GM19395 (cell line): ENCODE measurements at regions not wholly inside any gene's neighbourhood (a gene's known extent, or its start where the extent isn't known, plus 50 kb on each side); places are given as distances from the start of the nearest gene placed in this dataset.

ENCODE experiments used
- ATAC-seq: cut with Tn5 transposase; IDR thresholded peaks from one replicate; pipeline ENCODE4 v1.9.1; 2021; ENCODE audit warnings: mild to moderate bottlenecking, moderate library complexity; ENCODE audit not compliant: unreplicated experiment

DNA sequence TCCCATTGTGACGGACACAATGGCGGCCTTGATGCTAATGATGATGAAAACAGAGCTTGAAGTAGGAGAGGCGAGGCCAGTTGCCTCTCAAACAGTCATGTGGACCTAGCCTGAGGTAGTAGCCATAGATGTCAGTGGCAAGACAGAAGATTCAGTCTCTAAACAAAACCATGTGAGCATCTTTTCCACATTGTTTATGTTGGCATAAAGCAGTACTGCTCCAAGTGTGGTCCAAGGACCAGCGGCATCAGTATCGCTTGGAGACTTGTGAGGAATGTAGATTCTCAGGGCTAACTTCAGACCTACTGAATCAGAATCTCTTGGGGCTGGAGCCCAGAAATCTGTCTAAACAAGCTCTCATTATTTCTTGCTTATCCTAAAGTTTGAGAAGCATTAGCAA is 312.8 kb upstream of the JAG1 start:
- no peak for ATAC-seq

DNA sequence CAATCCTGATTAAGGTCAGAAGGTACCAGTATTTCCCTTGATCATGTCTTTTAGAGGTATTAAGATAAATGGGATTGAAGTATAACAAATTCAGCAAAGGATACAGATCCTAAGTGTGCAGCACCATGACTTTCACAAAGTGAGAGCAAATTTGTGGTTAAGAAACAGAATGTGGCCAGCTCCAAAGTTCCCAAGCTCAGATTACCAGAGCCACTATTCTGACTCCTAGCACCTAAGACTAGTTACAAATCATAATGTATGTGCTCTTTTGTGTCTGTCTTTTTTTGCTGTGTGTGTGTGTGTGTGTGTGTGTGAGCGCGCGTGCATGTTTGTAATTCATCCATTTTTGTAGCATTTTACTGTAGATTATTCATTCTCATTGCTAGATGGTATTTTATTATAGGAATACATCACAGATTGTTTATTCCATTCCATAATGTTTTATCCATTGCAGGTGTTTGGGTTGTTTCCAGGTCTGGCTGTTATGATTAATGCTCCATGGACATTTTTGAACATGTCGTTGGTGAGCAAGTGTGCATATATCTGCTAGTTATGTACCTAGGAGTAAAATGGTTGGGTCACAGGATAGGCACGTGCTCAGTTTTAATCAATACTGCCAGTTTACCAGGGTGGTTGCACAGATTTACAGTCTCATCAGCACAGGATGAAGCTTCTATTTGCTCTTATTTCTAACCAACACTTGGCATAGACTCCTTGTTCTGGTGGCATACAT is 314.0 kb upstream of the JAG1 start:
- no peak for ATAC-seq

DNA sequence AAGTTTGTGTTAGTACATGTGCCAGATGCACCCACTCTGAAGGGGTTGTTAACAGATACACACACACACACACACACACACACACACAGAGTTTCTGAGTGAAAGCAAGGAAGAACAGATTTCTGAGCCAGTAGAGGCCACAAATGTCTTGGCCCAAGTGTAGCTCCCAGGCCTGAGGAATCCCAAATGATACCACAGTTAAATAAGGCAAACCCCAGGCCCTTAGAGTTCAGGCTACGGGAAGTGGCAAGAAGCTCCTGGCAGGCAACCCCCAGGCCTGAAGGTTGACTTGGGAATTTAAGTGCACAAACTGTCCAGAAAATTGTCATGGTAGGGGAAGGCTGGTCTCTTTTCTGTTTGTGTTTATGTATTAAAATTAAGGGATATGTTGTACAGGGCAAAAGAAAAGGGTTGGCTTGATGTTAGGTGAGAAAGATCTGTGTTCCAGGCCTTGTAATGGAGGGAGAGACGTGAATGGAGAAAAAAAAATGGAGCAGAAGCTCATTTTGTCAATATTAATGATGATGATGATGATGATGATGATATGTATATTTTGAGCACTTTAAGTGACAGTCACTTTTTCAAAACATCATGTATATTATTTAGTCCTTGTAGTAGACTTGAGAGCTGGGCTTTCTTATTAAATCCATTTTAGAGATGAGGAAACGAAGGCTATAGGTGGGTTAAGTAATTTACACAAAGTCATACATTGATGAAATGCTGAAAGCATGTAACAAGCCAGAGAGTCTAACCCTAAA is 317.0 kb upstream of the JAG1 start:
- ATAC-seq: no peak

DNA sequence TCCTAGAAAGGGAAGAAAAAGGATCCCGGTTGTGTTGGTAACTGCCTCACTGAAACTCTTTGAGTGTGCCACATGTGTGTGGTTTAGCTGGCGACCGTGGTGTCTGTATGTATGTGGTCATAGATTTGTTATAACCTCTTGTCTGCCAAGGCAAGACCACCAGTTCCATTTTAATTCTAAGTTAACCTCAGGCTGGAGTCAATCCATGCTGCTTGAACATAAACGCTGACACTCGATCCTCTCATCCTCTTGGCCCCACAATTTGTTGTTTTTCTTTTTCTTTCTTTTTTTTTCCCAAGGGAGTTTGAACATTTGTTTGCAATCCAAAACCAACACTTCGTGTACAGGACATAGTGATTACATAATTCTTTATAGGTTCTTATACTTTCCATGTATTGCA is 318.9 kb upstream of the JAG1 start:
- ATAC-seq: no peak

DNA sequence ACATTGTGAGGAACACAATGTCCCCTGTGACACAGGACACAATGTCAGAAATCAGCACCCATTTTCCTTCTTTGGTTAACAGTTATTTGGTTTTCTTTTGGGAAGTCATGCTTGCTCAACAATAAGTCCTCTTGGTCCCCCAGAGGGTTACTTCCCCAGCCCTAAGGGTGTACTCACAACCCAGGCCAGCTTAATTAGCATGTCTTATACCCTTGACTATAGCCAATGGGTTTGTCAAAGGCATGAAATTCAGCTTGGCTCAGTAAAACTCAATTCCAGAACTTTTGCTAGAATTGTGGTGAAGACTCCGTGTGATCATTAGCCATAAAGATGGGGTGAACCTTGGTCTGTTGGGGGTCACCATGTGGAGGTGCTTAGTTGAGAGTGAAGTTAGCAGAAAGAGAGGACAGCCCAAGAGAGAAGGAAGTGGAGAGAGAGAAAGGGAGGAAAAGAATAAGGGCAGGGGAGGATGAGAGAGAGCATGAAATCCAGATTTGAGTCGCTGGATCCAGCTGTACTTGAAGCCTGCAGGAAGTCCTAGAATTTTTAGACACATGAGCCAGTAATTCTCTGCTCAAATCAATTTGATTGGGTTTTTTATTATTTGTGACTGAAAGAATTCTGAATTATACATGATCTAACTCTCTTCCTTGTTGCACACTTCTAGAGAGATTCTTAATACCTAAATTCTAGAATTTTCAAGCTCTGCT is 321.3 kb upstream of the JAG1 start:
- no peak for ATAC-seq

DNA sequence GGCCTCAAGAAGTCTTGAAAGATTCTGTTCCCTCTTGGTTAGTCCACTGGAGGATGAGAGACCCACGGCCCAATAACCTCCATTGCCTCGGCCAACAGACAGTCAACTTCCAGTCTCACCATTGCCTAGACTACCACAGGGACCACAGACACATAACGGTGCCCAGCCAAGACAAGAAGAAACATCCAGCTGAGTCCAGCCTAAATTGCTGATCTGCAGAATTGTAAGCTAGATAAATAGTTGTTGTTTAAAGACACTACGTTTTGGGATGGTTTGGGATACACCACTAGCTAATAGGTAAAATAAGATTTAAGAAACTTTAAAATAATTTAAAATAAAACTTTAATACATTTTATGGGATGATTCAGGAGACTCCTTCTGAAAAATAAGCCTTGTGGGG is 324.7 kb upstream of the JAG1 start:
- ATAC-seq: no peak

DNA sequence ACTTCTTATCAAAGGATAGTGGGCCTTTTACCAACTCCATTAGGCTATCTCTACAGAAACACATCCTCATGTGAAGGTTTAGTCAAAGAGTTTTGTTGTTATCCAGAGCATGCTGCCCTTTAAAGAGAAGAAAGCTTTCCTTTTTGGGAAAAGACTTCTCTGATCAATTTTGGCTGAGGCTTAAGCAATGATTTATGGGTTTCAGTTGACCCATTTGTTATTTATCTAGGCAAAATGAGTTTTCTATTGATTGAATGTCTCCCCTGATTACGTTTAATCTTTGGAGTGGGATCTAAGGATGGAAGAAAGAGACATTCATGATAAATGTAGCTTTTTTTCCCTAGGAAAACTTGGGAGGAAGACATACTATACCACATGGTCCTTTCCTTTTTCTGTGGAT is 326.6 kb upstream of the JAG1 start:
- no peak for ATAC-seq

DNA sequence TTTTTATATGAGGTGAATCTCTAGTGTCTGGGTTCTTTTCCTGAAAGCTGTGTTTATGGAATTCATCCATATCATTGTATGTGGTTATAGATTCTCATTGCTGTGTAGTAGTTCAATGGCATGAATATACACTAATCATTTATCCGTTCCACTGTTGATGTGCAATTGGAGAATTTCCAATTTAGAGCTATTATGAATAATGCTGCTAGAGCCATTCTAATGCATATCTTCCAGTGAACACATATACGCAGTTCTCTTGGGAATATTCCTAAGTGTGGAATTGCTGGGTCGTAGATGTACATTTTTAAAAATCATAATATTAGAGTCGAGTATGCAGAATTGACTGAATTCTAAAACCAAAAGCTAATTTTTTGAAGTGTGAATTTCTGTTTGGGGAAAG is 327.5 kb upstream of the JAG1 start:
- ATAC-seq: no peak

DNA sequence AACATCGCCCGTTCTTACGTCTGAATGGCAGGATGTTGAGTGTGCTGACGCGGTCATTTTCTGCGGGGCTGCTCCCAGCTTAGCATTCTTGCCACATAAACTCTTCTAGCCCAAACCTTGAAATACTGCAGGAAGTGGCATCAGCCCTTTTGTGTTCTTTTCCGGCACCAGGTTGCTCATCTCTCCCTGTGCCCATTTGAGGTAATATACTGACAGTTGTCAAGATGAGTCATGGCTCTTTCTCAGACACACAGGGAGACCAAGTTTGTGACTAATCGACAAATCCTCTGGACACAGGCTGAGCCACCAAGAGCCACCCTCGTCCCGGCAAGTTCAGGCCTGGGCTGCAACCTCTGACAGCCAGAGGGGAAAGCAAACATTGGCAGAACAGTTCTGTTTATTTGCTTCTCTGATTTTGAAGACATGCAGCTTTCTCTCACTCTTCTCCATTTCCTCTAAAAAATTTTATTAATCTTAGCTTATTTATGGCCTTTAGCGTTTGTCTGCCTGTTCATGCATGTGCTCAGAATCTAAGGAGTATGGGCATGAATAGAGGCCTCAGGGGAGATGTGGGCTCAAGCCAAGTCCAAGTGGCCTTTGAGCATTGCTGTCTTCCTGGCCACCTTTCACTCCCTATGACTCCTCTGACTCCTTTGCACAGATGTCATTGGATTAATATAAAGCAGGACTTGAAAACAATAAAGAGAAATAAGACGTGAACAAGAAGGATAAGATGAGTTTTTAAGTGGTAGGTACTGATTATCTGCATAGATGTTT is 328.2 kb upstream of the JAG1 start:
- no peak for ATAC-seq

DNA sequence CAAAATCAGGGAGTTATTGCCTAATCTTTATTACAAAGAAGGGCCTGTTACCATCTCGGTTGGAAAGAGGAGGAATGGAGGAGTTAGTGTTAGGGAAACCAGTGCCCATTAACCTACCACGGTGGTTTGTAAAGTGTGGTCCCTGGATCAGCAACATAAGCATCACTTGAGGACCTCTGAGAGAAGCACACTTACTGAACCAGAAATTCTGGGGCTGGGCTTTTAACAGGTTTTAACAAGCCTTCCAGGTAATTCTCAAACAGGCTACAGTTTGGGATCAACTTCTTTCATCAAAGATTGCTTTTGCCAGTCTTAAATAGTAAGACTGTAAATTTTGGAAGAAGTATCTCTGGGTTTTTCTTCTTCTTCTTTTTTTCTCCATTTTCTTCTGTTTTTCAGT is 329.5 kb upstream of the JAG1 start:
- ATAC-seq: no peak

DNA sequence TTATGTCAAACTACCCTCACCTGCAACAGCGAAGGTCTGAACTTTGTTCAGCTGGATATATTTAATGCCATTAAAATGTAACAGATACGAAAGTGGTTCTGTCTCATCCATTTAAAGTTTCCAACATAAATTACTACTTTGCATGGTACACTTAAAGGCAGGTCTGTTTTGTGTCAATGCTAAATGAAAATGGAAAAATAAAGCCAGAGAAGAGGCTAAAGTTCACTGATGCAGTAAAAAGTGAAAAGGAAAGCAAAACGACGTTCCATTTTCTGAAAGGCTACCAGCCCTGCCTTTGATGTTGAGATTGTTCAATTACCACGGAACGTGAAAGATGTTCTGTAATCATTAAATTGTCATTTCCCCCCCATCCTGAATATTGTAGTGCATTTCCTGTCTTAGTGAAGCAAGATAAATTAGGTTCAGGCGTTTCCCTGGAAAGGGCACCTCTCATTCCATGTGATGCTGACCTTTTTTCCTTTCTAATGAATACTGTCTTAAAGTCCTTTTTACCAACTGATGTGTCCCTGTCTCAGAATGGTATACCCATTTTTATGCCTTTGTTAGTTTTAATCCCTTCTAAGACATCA is 334.7 kb upstream of the JAG1 start:
- no peak for ATAC-seq

DNA sequence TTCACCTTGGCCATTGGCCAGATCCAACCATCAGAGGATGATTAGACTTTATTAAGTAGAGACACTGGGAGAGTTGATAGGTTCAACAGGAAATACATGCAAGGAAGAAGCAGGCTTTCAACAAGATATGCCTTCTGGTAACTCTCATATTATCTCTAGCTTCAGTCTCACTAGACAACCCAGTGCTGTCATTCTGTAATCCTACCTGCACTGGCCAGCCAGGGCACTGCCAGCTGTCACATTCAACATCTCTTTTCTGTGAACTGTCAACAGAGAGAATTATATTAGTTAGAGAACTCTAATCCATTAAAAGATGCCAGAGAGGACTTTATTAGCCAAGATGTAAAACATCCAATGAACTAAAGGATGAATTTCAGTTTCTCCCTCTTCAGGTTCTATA is 337.9 kb upstream of the JAG1 start:
- ATAC-seq: no peak

DNA sequence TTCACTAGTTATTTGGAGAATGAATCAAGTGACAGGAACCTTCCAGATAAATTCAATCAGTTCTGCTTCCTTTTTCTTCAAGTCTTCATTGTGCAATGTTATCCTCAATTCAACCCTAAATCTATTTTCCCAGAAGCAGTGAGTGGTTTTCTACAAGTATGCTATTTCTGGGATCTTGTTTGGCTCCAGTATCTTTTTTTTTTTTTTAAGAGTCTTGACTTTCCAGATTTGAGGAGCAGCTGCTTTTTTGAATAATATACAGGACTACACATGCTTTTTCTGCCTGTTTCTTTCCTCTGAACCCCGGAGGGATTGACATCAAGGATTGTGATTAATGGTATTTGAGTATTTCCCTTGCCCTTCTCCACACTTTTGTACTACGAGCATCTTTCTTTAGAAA is 339.2 kb upstream of the JAG1 start:
- no peak for ATAC-seq

DNA sequence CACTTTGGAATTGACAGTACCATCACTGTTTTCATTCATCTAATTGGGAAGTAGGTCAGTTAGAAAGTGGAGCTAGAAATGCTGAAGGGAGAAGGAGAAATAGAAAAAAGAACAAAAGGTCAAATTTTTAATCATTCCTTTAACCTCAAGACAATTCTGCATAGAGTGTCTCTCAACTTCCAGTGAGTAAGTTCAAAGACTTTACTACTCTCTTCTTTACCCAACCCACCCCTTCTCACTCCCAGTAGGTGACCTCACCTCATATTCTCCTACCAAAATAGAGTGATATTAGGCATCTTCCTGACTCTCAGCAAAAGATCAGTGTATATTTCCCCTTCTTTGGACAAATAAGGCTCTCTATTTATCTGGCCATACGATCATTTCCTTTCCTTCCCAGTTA is 340.0 kb upstream of the JAG1 start:
- ATAC-seq: no peak

DNA sequence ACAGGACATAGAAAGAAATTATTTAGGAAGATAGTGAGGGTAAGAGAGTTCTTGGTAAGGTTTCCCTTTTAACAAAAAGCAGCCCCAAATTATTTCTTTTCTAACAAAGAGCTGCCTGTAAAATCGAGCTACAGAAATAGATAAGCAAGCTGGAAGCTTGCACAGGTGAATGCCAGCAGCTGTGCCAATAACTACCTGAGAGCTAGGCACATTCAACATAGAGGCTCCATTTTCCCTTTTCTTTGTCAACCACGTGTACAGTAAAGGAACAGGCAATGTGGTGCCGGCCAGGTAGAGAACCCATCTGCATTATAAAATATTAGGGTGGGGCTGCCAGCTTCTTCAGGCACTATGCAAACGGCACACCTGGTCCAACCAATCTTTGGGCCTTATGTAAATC is 341.6 kb upstream of the JAG1 start:
- ATAC-seq: no peak

DNA sequence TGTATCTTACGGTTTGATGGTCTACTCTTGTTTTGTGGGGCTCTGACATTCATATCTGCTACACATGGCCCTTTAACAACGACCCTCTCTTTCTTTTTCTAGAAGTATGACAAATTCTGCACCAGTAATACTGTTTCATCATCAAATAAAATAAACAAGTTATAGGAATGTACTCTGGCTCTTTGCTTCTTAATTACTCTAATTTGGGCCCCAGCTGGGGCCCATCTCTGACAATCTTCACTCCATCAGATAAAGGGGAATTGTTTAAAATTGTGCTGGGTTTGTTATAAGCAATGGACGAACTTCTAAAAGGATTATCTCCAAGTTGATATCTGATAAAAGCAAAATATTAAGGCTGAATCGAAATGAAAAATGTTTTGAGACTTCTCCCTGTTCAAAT is 343.6 kb upstream of the JAG1 start:
- ATAC-seq: no peak

DNA sequence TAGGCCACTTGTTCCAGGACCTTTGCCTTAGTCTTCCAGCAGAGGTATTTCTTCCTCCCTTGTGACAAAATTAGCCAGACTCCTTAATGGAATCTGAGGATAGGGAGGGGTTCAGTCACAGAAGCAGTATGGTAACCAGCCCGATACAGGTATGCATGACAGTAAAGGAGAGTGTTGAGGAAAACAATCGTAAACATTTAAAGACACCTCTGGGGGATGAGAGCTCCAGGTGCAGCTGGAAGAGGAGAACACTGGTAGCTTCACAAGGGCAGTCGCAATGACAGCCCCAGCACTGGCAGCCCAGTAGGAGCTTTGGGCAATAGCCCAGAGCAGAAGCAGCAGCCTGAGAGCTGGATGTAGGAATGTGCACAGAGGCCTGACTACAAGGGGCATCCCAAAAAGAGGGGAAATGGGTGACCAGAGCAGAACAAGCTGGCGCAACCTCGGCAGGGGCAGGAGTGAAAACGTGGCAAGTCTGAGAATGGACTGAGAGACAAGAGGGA is 344.9 kb upstream of the JAG1 start:
- no peak for ATAC-seq

DNA sequence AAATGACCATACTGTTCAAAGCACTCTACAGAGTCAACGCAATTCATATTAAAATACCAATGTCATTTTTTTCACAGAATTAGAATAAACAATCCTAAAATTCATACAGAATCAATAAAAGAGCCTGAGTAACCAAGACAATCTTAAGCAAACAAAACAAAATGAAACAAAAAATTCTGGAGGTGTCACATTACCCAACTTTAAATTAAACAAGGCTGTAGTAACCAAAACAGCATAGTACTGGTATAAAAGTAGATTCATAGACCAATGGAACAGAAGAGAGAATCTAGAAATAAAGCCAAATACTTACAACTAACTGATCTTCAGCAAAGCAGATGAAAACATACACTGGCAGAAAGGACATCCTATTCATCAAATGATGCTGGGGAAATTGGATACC is 346.9 kb upstream of the JAG1 start:
- ATAC-seq: no peak

DNA sequence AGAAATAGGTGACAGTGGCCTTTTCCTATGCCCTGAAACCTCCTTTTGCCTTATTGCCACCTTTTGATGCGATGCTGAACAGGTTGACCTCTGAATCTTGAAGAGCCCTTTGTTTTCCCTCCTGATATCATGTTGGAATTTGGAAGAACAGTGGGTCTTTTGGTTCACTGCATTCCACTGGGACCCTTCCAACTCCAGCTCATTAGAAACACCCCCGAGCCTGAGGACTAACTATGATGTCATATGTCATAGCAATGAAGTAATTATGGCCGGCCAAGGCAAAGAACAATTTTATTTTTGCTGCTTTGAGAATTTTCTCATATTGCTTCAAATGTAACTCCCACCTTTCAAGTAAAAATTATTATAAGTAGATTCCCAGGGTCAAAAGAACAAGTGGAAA is 353.4 kb upstream of the JAG1 start:
- no peak for ATAC-seq

DNA sequence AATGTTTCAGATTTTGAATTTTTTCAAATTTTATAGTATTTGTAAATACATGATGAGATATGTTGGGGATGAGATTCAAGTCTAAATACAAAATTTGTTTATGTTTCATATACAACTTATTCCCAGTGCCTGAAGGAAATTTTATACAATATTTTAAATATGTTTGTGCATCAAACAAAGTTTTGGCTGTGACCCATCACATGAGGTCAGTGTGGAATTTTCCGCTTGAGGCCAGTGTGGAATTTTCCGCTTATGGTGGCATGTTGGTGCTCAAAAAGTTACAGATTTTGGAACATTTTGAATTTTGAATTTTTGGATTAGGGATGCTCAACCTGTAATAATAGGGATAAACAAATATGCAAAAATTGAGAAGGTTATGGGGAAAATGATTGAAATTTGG is 356.6 kb upstream of the JAG1 start:
- ATAC-seq: no peak

DNA sequence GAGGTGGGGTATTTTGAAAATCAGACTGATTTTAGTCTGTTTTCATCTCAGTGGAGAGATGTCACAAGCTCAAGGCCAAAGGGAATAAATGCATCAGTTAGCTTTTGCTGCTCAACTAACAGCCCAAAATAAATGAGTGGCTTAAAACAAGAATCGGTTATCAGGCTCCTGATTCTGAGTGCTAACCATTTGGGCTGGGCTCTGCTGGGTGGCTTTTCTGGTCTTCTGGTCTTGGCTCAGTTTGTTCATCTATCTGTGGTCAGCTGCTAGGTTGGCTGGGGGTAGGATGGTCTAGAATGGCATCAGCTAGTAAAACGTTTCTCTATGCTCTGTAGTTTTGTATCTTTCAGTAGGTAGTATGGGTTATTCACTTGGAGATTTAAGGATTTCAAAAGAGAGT is 357.5 kb upstream of the JAG1 start:
- ATAC-seq: no peak
